ENCODE measurements at regions not wholly inside any gene's neighbourhood (a gene's known extent, or its start where the extent isn't known, plus 50 kb on each side); places are given as distances from the start of the nearest gene placed in this dataset.
"Not testable (repeated sequence)": the region's sequence is repeated elsewhere in the genome, so short reads cannot be mapped to it uniquely, and the experiment has no call there.

DNA sequence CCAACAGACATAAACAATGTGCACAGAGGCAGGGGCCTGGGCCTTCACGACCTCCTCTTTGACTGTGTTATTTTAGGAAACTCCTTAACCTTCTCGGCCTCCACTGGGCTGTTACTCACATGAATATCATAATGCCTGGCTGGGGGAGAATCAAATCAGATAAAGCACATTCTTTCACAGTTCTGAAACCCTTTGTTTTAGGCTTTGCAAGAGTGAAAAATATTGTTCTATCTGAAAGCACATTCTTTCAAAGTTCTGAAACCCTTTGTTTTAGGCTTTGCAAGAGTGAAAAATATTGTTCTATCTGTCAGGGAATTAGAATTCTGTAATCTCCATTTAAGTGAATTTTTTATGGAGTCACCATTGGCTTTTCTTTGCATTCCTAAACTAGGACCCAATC lies 50.7 kb upstream of the SYNDIG1 start:
- DNase-seq (ENCODE audit: low spot score), result no peak
- intact Hi-C loops (cut with DNase I), result no loop called here

DNA sequence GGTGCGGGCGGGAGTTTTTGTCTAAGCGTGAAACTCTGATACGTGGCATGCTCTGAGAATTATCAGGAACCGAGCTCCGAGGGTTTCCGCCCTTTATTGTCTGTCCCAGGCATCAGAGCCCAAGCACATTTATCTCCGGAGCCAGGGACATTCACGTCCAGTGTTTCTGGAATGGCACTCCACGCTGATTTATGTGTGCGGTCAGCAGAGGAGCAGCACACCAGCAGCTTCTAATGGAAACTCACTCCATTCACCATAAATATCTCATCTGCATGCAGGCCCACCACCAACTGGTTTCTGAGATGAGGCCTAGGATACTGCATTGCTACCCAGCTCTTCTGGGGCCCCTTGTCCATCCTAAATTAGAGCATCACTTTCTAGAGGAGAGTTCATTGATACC lies 51.9 kb upstream of the SYNDIG1 start:
- intact Hi-C loops (cut with DNase I), result no loop called here
- no peak for DNase-seq (ENCODE audit: low spot score)

DNA sequence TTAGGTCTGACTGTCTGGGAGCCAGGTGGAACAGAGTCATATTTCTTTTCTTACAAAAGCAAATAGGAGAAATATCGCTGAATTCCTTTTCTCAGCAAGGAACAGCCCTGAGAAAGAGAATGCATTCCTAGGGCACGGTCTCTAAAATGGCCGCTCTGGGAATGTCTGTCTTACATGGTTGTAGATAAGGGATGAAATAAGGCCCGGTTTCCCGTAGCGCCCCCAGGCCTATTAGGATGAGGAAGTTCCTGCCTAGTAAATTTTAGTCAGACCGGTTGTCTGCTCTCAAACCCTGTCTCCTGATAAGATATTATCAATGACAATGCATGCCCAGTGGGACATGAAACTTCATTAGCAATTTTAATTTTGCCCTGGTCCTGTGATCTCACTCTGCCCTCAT lies 54.0 kb upstream of the SYNDIG1 start:
- DNase-seq (ENCODE audit: low spot score); intact Hi-C loops (cut with DNase I): not testable (repeated sequence)

DNA sequence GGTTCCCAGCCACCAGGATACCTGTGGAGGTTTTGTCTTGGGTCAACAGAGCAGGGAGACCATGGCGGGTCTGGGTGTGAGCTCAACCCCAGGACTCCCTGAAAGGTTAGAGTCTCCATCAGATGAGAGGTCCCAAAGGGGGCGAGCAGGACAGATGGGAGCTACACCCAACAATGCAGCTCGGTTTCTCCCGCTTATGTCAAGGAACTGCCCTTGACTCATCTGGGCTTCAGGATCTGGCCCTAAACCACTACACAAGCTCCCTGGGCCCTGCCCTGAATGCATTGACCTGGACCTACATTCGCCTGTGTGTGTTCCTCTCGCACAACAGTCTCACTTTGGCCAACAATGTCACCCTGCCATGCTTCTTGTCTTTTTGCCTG lies 57.6 kb upstream of the SYNDIG1 start:
- intact Hi-C loops (cut with DNase I), result no loop called here
- no peak for DNase-seq (ENCODE audit: low spot score)

DNA sequence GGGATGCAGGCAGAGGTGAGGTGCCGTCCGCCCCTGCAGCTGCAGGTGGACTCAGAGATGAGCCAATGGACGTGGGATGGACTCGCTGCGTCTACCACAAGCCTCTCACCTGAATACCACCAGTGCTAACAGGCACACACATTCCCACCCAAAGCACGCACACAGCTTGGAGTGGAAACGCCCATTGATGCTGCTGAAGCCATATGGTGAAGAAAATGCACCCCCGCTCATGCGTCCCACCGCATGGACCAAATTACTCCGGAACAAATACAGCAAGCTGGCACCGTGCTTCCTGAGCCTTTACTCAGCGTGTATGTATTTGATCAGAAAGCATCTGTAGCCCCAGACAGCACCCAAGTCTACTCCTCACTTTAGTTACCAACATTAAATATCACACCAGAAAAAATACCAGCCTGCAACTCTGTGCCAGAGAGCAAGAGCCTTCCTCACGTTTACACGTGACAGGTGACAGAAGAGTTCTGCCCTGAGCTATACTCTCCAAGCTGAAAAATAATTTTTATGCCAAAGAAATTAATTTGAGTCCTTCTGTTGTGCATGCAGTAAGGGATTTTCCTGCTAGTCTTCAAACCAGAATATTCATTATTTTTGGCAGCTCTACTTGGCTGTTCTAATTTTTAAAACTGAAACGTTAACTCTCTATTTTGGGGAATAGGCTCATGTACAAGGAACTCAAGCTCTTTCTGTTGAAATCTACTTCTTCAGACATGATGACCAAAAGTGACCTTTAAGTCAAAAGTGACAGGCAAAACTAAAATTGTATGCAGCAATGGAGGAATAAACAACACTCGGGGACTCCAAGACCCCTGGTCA lies 58.2 kb upstream of the SYNDIG1 start:
- intact Hi-C loops (cut with DNase I), result no loop called here
- no peak for DNase-seq (ENCODE audit: low spot score)

DNA sequence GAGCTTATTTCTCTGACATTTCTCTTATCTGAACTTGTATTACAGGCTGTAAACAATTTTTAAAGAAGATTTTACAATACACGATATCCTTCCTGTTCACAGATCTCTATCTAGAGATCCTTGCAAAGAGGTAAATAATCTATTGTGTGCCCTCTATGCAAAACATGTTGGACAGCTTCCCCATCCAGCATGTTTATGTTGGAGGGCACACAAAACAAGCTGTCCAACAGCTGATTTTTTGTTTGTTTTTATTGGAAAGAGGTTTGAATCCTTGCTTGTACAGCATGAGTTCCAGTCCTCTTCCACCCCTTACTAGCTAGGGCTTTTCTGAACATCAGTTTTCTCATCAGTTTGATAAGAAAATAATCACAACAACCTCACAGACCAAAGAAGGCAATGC lies 62.3 kb upstream of the SYNDIG1 start:
- no peak for DNase-seq (ENCODE audit: low spot score)
- intact Hi-C loops (cut with DNase I), result no loop called here

DNA sequence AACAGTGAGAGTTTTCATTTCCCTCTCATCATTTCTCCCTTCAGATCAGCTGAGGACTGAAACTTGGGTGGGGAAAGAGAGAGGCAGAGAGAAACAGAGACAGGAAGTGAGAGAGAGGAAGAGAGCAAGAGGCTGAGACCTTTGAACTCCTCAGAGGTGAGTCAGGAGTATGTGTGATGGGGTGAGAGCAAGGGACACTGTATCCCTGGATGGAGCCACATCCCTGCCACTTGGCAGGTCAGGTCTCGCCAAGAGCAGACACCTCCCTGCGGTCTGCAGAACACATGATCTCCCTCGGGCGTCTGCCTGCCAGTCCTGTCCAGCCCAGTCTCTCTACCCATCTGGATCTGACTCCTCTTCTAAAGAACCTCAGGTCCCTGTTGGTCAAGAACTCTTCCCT lies 62.7 kb upstream of the SYNDIG1 start:
- intact Hi-C loops (cut with DNase I), result no loop called here

DNA sequence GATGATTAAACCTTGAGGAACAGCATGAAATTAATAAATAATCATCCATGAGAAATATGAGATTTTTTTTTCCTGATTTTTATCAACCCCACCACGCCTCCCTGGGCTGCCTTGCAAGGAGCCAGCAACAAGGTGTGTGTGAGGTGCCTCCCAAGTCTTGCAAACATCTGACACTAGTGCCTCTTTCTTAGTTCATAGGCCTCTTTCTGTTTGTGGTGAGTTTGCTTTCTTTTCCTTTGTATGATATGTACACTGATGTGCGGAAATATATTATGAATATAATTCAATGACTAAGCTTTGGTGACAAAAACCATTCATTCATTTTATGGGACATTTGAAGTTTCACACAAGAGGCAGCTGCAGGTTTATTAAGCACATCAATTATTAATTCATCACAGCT lies 63.2 kb upstream of the SYNDIG1 start:
- intact Hi-C loops (cut with DNase I), result no loop called here
- DNase-seq (ENCODE audit: low spot score), result no peak

More for the DNA sequence above, 62.7 kb upstream of the SYNDIG1 start:
- DNase-seq (ENCODE audit: low spot score), result no peak

DNA sequence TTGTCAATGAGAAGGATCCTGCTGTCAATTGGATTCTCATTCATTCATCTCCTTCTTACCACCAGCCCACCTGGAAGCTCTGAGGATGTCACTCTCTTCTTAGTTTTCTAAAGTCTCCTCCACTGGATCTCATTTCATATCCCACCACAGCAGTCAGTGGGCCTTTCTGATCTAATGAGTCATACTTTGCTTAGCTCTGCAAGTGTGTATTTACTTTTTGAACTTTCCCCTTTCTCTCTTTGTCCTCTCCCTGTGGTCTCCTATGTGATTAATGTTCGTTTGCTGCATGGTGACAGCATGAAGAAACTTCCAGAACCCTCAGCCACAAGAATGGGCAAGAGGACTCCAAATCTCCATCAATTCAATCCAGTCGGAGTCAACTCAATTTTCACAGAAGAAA lies 63.6 kb upstream of the SYNDIG1 start:
- no peak for DNase-seq (ENCODE audit: low spot score)
- intact Hi-C loops (cut with DNase I), result no loop called here

DNA sequence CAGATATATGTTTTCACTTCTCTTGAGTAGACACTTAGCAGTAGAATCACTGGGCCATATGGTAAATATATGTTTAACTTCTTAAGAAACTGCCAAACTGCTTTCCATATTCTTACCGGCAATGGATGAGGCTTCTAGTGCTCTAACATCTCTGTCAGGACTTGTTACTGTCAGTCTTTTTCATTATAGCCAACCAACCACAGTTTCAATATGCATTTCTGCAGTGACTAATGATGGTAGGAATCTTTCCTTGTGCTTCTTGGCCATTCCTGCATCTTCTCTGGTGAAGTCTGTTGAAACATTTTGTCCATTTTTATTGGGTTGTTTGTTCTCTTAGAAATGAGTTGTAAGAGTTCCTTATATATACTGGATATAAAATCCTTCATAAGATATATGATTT lies 66.0 kb upstream of the SYNDIG1 start:
- no peak for DNase-seq (ENCODE audit: low spot score)
- intact Hi-C loops (cut with DNase I), result no loop called here

DNA sequence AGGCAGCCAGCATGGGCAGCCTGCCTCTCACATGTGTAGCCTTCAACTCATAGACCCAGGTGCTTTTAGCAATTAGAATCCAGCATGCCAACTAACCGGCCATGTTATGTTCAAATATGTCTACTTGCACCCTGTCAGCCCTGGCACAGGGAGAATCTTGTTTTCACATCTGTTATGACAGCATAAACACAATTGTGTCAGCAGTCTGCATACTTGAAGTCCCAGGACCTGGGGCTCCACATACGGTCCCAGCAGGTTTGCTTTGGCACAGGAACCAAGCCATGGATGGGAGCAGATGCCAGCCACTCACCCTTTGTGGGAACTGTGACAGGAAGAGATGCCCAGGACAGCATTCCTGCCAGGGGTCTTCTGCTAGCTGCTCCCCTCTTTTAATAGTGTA lies 67.2 kb upstream of the SYNDIG1 start:
- intact Hi-C loops (cut with DNase I), result no loop called here
- no peak for DNase-seq (ENCODE audit: low spot score)

DNA sequence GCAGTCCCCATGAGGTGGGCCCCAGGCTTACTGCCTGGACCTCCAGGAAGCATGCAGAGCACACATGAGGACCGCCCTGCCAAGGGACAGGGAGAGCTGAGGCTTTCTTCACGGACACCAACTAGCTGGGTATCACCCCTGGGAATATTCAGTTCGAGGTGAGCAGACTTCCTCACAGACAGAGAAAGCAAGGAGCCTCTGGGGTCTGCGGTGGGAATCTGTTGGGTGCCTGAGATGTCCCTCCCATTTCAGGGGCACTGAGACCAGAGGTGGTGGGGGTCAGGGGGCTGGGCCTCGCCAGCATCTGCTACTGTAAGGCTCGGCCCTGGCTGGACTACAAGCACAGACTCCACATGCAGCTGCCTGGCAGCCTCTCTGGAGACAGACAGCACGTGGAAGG lies 74.3 kb upstream of the SYNDIG1 start:
- intact Hi-C loops (cut with DNase I), result no loop called here
- DNase-seq (ENCODE audit: low spot score), result no peak

DNA sequence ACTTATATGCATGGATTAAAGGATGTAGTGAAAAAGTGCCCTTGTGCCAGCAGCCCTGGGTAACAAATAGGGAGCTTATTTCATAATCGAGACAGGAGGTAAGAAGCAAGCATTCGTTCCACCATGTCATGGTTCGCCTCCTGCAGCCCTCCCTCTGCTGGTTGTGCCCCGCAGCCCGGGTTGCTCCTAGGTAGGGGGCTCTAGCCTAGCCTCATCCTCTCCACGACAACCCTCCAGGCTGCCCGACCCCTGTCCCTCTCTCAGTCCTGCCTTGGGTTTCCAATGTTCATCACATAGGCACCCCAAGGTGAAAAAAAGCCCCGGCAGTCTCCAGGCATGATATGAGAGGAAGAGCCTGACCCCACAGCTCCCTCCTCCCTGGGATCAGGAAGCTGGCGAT lies 75.5 kb upstream of the SYNDIG1 start:
- DNase-seq (ENCODE audit: low spot score), result no peak
- intact Hi-C loops (cut with DNase I), result no loop called here

DNA sequence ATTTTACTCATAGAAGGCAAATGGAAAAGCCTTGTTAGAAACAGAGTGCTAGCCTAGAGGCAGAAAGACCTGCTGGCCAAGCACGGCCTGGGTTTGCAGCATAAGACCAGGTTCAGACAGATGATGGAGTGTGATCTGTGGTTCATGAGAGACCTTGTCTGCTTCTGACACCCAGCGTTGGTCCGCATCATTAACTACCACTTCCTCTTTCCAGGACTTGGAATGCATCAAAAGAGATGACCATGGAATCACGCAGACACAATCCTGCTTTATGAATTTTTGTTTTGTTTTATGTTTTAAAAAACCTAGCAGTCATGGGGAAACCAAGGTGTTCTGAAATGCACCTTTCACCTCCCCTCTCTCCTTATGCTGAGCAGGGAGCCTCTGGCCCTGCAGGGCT lies 76.8 kb upstream of the SYNDIG1 start:
- intact Hi-C loops (cut with DNase I), result no loop called here

DNA sequence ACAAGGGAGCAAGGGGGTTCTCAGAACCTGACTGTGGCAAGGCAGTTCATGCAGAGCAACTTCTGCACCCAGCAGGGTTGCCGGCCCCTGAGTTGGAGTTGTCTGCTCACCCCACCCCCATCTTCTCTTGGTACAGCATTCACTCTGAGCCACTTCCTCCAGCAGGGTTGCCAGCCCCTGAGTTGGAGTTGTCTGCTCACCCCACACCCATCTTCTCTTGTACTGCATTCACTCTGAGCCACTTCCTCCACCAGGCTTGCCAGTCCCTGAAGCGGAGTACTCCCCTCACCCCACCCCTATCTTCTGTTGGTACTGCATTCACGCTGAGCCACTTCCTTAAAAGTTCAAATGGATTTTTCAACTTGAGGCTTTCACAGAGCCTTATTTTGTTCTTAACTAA lies 79.7 kb upstream of the SYNDIG1 start:
- no peak for DNase-seq (ENCODE audit: low spot score)
- intact Hi-C loops (cut with DNase I), result no loop called here

More for the DNA sequence above, 76.8 kb upstream of the SYNDIG1 start:
- no peak for DNase-seq (ENCODE audit: low spot score)

DNA sequence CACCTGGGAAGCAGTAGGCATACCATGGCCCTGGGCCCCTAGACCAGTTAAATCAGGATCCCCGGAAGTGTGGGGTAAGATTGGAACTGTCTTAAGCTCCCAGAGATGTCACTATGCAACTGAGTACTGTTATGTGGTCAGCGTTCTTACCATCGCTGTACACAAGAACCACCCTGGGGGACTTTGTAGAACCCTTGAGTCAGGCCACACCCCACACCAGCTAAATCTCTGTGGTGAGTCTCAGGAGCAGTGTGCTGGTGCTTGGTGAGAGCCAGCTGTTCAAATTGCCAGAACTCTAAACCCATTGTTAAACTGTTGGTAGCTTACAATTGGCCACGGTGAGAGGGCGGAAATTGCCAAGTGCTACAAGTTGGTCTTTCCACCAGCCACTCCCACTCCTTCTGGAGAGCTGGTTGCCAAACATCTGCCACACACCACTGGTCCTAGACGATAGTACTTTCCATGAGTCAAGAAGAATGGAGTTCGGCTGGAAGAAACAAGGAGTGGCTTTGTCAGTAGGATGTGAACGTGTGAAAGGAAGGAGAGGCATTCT lies 80.5 kb upstream of the SYNDIG1 start:
- DNase-seq (ENCODE audit: low spot score), result no peak
- intact Hi-C loops (cut with DNase I), result no loop called here

DNA sequence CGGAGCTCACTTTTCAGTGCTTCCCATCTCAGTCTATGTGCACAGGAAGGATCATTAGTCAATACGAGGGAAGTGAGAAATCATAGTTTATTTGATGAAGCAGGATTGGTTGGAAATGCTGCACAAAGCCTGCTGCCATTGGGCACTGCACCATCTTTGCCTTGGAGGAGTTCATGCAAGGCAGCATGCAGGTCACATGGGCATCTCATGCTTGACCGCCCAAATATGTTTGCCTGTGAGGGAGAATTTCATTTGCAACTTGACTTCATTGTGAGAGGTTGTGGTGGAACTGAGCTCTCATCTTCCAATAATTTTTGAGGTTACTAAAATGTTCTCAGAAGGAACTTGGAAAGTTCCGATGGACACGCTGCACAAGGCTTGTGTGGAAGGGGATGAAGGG lies 83.9 kb upstream of the SYNDIG1 start:
- no peak for DNase-seq (ENCODE audit: low spot score)
- intact Hi-C loops (cut with DNase I), result no loop called here

DNA sequence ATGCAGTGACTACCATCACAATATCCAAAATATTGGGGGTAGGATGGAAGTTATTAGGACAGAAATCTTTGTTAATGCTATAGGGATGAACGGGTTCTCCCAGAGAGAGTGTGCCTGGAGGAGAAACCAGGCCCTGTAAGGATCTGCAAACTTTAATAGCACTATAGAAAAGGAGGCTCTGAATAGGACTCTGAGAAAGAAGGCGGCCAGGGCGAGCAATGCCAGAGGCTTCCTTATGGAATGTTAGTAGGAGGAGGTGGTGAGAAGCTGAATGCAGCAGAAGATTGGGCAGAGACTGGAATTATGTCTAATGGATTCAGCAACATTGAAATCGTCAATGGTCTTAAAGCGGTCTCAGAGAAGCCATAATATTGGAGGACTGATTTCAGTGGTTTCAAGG lies 84.6 kb upstream of the SYNDIG1 start:
- DNase-seq (ENCODE audit: low spot score), result no peak
- intact Hi-C loops (cut with DNase I), result no loop called here

DNA sequence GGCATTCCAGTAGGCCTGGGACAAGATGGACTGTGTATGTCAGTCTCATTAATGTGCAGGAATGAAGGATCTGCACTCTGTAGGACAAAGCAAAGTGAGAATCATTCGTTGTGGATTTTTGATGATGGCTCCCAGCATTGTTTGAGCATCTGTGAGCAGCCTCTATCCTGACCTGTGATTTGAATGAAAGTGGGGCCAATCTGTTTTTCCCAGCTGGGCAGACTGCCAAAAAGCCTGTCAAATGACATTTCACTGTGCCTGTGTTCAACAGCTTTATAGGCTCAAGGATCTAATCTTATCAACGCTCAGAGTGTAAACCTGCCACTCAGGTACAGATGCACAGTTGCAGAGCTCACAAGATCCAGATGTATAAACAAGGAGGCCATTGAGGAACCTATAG lies 86.7 kb upstream of the SYNDIG1 start:
- intact Hi-C loops (cut with DNase I), result no loop called here
- DNase-seq (ENCODE audit: low spot score), result no peak

DNA sequence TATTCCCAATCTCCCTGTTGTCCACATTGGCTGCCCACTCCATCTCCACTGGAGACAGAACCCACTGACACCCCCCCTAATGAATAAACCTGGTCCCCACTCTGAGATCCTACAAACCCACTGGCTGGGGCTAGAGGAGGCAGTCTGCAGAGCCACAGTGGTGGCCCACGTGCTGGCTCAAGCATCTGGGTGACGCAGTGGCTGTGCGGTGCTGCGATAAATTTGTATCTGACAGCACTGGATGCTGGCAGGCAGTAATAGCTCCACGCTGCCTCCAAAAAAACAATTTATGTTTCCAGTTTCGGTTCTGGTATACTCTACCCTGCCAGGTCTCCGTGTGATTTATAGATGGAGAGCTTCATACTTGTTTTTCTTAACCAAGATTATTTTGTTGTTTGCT lies 87.1 kb upstream of the SYNDIG1 start:
- intact Hi-C loops (cut with DNase I), result no loop called here
- no peak for DNase-seq (ENCODE audit: low spot score)

DNA sequence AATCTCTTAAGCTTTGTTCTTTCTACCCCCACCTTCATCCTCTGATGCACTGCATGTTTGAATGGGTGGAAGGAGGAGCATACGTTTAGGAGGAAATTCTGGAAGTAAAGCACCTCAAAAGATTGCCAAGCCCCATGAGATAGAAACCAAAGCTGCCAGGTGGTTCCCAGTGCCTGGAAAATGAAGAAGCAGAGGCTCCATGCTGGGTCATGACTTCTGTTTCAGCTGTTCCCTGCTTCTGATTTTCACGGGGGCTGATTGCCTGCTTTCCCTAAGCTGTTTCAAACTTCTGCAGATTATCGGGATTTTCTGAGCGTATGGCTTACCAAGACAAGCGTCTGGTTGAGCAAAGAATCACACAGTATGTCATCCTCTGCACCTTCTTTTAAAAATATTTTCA lies 87.5 kb upstream of the SYNDIG1 start:
- intact Hi-C loops (cut with DNase I), result no loop called here
- DNase-seq (ENCODE audit: low spot score), result no peak

DNA sequence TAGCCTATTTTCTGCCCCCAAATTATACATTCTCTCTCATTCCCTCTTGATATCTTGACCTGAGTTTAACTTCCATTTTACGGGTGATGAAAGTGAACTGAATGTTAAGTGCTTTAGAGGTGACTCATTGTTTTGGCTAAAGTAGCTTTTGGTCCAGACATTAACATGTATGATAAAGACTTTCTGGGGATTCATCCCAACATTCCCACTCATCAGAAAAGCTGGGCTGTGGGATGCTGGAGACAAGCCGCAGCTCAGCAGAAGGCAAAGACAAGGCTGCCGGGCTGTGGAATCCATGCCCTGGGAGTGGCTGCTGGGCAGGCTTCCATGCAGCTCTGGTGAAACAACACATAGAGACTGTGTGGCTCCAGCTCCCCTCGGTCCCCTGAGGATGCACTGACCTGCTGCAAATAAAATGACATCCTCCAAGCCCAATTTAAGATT lies 89.9 kb upstream of the SYNDIG1 start:
- DNase-seq (ENCODE audit: low spot score), result no peak
- intact Hi-C loops (cut with DNase I), result no loop called here
